ENCODE measurements at regions not wholly inside any gene's neighbourhood (a gene's known extent, or its start where the extent isn't known, plus 50 kb on each side); places are given as distances from the start of the nearest gene placed in this dataset.

GRCh38 chr2:42962508-42962953, 170.1 kb upstream of the HAAO start:
- peak; percentile 58 for FAIRE-seq
- no peak for DNase-seq (ENCODE audit: low spot score)

GRCh38 chr2:42961961-42962360, 169.6 kb upstream of the HAAO start:
- no peak for FAIRE-seq
- DNase-seq (ENCODE audit: low spot score), result no peak

- DNase-seq (ENCODE audit: low spot score) (no peak), FAIRE-seq (peak; percentile 35)
Observed at GRCh38 chr2:42961385-42961811, 169.0 kb upstream of the HAAO start.

GRCh38 chr2:42960842-42961180, 168.4 kb upstream of the HAAO start:
- DNase-seq (ENCODE audit: low spot score) (no peak), FAIRE-seq (no peak)

- DNase-seq (ENCODE audit: low spot score) (no peak), FAIRE-seq (no peak)
Observed at GRCh38 chr2:42960002-42960841, 167.8 kb upstream of the HAAO start.

- no peak for DNase-seq (ENCODE audit: low spot score)
- no peak for FAIRE-seq
Observed at GRCh38 chr2:42959234-42960001, 167.0 kb upstream of the HAAO start.

- FAIRE-seq, result no peak
- DNase-seq (ENCODE audit: low spot score), result no peak
Observed at GRCh38 chr2:42958741-42959233, 166.4 kb upstream of the HAAO start.

- FAIRE-seq (no peak), DNase-seq (ENCODE audit: low spot score) (no peak)
Observed at GRCh38 chr2:42957861-42958301, 165.5 kb upstream of the HAAO start.

- FAIRE-seq (no peak), DNase-seq (ENCODE audit: low spot score) (no peak)
Observed at GRCh38 chr2:42957109-42957860, 164.9 kb upstream of the HAAO start.

GRCh38 chr2:42954227-42954962, 162.0 kb upstream of the HAAO start:
- no peak for FAIRE-seq
- no peak for DNase-seq (ENCODE audit: low spot score)

GRCh38 chr2:42953216-42953615, 160.8 kb upstream of the HAAO start:
- FAIRE-seq (no peak), DNase-seq (ENCODE audit: low spot score) (no peak)

- no peak for DNase-seq (ENCODE audit: low spot score)
- no peak for FAIRE-seq
Observed at GRCh38 chr2:42951263-42951938, 159.0 kb upstream of the HAAO start.

GRCh38 chr2:42949125-42949524, 156.7 kb upstream of the HAAO start:
- FAIRE-seq (no peak), DNase-seq (ENCODE audit: low spot score) (no peak)

GRCh38 chr2:42947809-42948600, 155.6 kb upstream of the HAAO start:
- DNase-seq (ENCODE audit: low spot score) (no peak), FAIRE-seq (no peak)

- DNase-seq (ENCODE audit: low spot score) (peak; percentile 58), FAIRE-seq (no peak)
Observed at GRCh38 chr2:42944779-42945415, 152.5 kb upstream of the HAAO start.

- no peak for DNase-seq (ENCODE audit: low spot score)
- no peak for FAIRE-seq
Observed at GRCh38 chr2:42942990-42943493, 150.7 kb upstream of the HAAO start.

GRCh38 chr2:42942214-42942989, 150.0 kb upstream of the HAAO start:
- no peak for FAIRE-seq
- DNase-seq (ENCODE audit: low spot score), result no peak

- FAIRE-seq (no peak), DNase-seq (ENCODE audit: low spot score) (no peak)
Observed at GRCh38 chr2:42941633-42942176, 149.3 kb upstream of the HAAO start.

Data from urothelium cell line (cell line).